Naive thymus-derived CD8-positive, alpha-beta T cell (primary cell): ENCODE measurements at regions not wholly inside any gene's neighbourhood (a gene's known extent, or its start where the extent isn't known, plus 50 kb on each side); places are given as distances from the start of the nearest gene placed in this dataset.

Experiments used
- ATAC-seq, 2 donors: fragments of 150-1000 bp; cut with Tn5 transposase in 1 of 2; sonication (Bioruptor Pico), chemical (Tn5 transposase) in 1 of 2; 1 replicate in 1 of 2; 2 replicates in 1 of 2; pipeline ENCODE4 v1.10.0; 2021; ENCODE audit warnings: mild to moderate bottlenecking in 2 of 2, moderate library complexity in 2 of 2
- POLR2A ChIA-PET: fragments of 350-600 bp; sonication (Branson Sonifier 250); formaldehyde crosslinking; loops from one replicate; lab custom pipeline; 2021; ENCODE audit warnings: antibody characterized with exemption; lab: Charles Lee
- DNase-seq, 10 donors: peaks; one replicate each; pipeline versions ENCODE4 v3.0.0 to v3.0.0-alpha.2; 2020 to 2022
- H3K27ac Mint-ChIP-seq, 10 donors: one replicate each; pipeline ENCODE4 v1.8.0; 2020 to 2022; ENCODE audit warnings: mild to moderate bottlenecking in 10 of 10, mixed read lengths in 10 of 10, moderate library complexity in 4 of 10, inconsistent platforms in 1 of 10
- H3K27me3 Mint-ChIP-seq, 5 donors: one replicate each; pipeline ENCODE4 v1.8.0; 2021 to 2022; ENCODE audit warnings: mixed read lengths in 5 of 5
- H3K36me3 Mint-ChIP-seq, 3 donors: one replicate each; pipeline ENCODE4 v1.8.0; 2020 to 2022; ENCODE audit warnings: mixed read lengths in 3 of 3, mild to moderate bottlenecking in 2 of 3, inconsistent platforms in 1 of 3
- H3K4me1 Mint-ChIP-seq, 4 donors: one replicate each; pipeline ENCODE4 v1.8.0; 2021 to 2022; ENCODE audit warnings: mixed read lengths in 4 of 4
- H3K4me3 Mint-ChIP-seq, 10 donors: one replicate each; pipeline ENCODE4 v1.8.0; 2020 to 2022; ENCODE audit warnings: mild to moderate bottlenecking in 10 of 10, mixed read lengths in 10 of 10, moderate library complexity in 6 of 10, inconsistent platforms in 1 of 10
- H3K9me3 Mint-ChIP-seq, 9 donors: one replicate each; pipeline ENCODE4 v1.8.0; 2020 to 2022; ENCODE audit warnings: mixed read lengths in 9 of 9, mild to moderate bottlenecking in 3 of 9, inconsistent platforms in 1 of 9, moderate library complexity in 1 of 9

GRCh38 chr2:735670-736218 is 58.5 kb upstream of the TMEM18 start:
- no peak overlapping the region for H3K4me3 Mint-ChIP-seq
- peak overlapping the region in 1 of 10 donors; percentile 49 for H3K27ac Mint-ChIP-seq
- peaks cover 10 to 15% (median 13%) of the 10 kb centered on the region in 4 donors for H3K4me1 Mint-ChIP-seq
- DNase-seq (no peak), ATAC-seq (no peak)
- peaks cover 12 to 60% (median 21%) of the 10 kb centered on the region in 5 donors for H3K27me3 Mint-ChIP-seq
- H3K36me3 Mint-ChIP-seq, result no peaks in the 10 kb centered on the region
- POLR2A ChIA-PET, result no interaction called here
- H3K9me3 Mint-ChIP-seq, result no peaks in the 10 kb centered on the region

GRCh38 chr2:734496-734895 is 57.3 kb upstream of the TMEM18 start:
- ATAC-seq (no peak), DNase-seq (no peak)
- no peak overlapping the region for H3K27ac Mint-ChIP-seq
- H3K4me1 Mint-ChIP-seq, result peaks cover 3 to 8% (median 3%) of the 10 kb centered on the region in 4 donors
- H3K27me3 Mint-ChIP-seq, result peaks cover 11 to 51% (median 14%) of the 10 kb centered on the region in 5 donors
- H3K4me3 Mint-ChIP-seq, result no peak overlapping the region
- POLR2A ChIA-PET, result no interaction called here
- H3K36me3 Mint-ChIP-seq, result no peaks in the 10 kb centered on the region
- no peaks in the 10 kb centered on the region for H3K9me3 Mint-ChIP-seq

- no peaks in the 10 kb centered on the region for H3K9me3 Mint-ChIP-seq
- H3K27ac Mint-ChIP-seq, result no peak overlapping the region
These were observed 56.3 kb upstream of the TMEM18 start for GRCh38 chr2:733495-733894.

GRCh38 chr2:733001-733400 is 55.8 kb upstream of the TMEM18 start:
- no peaks in the 10 kb centered on the region for H3K9me3 Mint-ChIP-seq
- DNase-seq, result no peak

More at GRCh38 chr2:733495-733894, 56.3 kb upstream of the TMEM18 start:
- peaks cover 12 to 54% (median 18%) of the 10 kb centered on the region in 5 donors for H3K27me3 Mint-ChIP-seq
- ATAC-seq (no peak), DNase-seq (no peak)
- H3K36me3 Mint-ChIP-seq, result no peaks in the 10 kb centered on the region
- peak overlapping the region in 1 of 10 donors; percentile 54 for H3K4me3 Mint-ChIP-seq
- POLR2A ChIA-PET, result no interaction called here
- H3K4me1 Mint-ChIP-seq, result peaks cover 0 to 9% (median 0%) of the 10 kb centered on the region in 4 donors

GRCh38 chr2:731711-732110 is 54.5 kb upstream of the TMEM18 start:
- POLR2A ChIA-PET, result interaction anchor here (0.6 kb wide), 1 partner anchor 479 kb away, joined by 3 read pairs; no protein-coding TSS in a partner anchor
- H3K36me3 Mint-ChIP-seq, result no peaks in the 10 kb centered on the region

More at GRCh38 chr2:733001-733400, 55.8 kb upstream of the TMEM18 start:
- Mint-ChIP-seq H3K27me3 (peaks cover 12 to 57% (median 18%) of the 10 kb centered on the region in 5 donors), H3K36me3 (no peaks in the 10 kb centered on the region), H3K27ac (no peak overlapping the region), H3K4me3 (peak overlapping the region in 2 of 10 donors; percentile 54 to 66), H3K4me1 (peaks cover 0 to 9% (median 0%) of the 10 kb centered on the region in 4 donors)
- POLR2A ChIA-PET, result no interaction called here
- no peak for ATAC-seq

GRCh38 chr2:729376-729861 is 52.2 kb upstream of the TMEM18 start:
- peaks cover 7 to 54% (median 12%) of the 10 kb centered on the region in 5 donors for H3K27me3 Mint-ChIP-seq
- POLR2A ChIA-PET, result no interaction called here
- peaks cover 0 to 9% (median 0%) of the 10 kb centered on the region in 4 donors for H3K4me1 Mint-ChIP-seq
- H3K9me3 Mint-ChIP-seq, result no peaks in the 10 kb centered on the region
- no peaks in the 10 kb centered on the region for H3K36me3 Mint-ChIP-seq
- no peak overlapping the region for H3K27ac Mint-ChIP-seq
- no peak overlapping the region for H3K4me3 Mint-ChIP-seq
- ATAC-seq (no peak), DNase-seq (no peak)

More at GRCh38 chr2:731711-732110, 54.5 kb upstream of the TMEM18 start:
- peaks cover 0 to 9% (median 0%) of the 10 kb centered on the region in 4 donors for H3K4me1 Mint-ChIP-seq
- peak overlapping the region in 2 of 10 donors; percentile 73 to 80 for H3K4me3 Mint-ChIP-seq
- H3K9me3 Mint-ChIP-seq, result no peaks in the 10 kb centered on the region
- peaks cover 10 to 49% (median 13%) of the 10 kb centered on the region in 5 donors for H3K27me3 Mint-ChIP-seq
- H3K27ac Mint-ChIP-seq, result peak overlapping the region in 3 of 10 donors; percentile 59 to 72 (median 66)
- DNase-seq (no peak), ATAC-seq (peak; percentile 56 to 66)

- ATAC-seq (no peak), DNase-seq (no peak)
- POLR2A ChIA-PET, result no interaction called here
- H3K36me3 Mint-ChIP-seq, result no peaks in the 10 kb centered on the region
- H3K4me3 Mint-ChIP-seq, result no peak overlapping the region
- peaks cover 0 to 9% (median 0%) of the 10 kb centered on the region in 4 donors for H3K4me1 Mint-ChIP-seq
- peaks cover 9 to 62% (median 10%) of the 10 kb centered on the region in 5 donors for H3K27me3 Mint-ChIP-seq
- no peaks in the 10 kb centered on the region for H3K9me3 Mint-ChIP-seq
- no peak overlapping the region for H3K27ac Mint-ChIP-seq
These were observed 51.0 kb upstream of the TMEM18 start for GRCh38 chr2:728165-728564.

GRCh38 chr2:727071-727470 is 49.9 kb upstream of the TMEM18 start:
- Mint-ChIP-seq H3K9me3 (no peaks in the 10 kb centered on the region), H3K36me3 (no peaks in the 10 kb centered on the region), H3K27me3 (peaks cover 10 to 62% (median 15%) of the 10 kb centered on the region in 5 donors), H3K27ac (no peak overlapping the region), H3K4me1 (peaks cover 0 to 9% (median 0%) of the 10 kb centered on the region in 4 donors), H3K4me3 (no peak overlapping the region)
- DNase-seq (no peak), ATAC-seq (no peak)
- POLR2A ChIA-PET, result no interaction called here
